ENCODE measurements at regions not wholly inside any gene's neighbourhood (a gene's known extent, or its start where the extent isn't known, plus 50 kb on each side); places are given as distances from the start of the nearest gene placed in this dataset.

GRCh38 chr17:77306048-77306789 lies 165.4 kb downstream of the SEC14L1 start:
- TF ChIP-seq, protein P1, sequence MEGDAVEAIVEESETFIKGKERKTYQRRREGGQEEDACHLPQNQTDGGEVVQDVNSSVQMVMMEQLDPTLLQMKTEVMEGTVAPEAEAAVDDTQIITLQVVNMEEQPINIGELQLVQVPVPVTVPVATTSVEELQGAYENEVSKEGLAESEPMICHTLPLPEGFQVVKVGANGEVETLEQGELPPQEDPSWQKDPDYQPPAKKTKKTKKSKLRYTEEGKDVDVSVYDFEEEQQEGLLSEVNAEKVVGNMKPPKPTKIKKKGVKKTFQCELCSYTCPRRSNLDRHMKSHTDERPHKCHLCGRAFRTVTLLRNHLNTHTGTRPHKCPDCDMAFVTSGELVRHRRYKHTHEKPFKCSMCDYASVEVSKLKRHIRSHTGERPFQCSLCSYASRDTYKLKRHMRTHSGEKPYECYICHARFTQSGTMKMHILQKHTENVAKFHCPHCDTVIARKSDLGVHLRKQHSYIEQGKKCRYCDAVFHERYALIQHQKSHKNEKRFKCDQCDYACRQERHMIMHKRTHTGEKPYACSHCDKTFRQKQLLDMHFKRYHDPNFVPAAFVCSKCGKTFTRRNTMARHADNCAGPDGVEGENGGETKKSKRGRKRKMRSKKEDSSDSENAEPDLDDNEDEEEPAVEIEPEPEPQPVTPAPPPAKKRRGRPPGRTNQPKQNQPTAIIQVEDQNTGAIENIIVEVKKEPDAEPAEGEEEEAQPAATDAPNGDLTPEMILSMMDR (IDR thresholded peaks at IDR 0.05; ENCODE audit: insufficient read depth, low read length, poor library complexity, severe bottlenecking): no peak
- no peak for TF ChIP-seq EZH2phosphoT487 (conservative IDR thresholded peaks at IDR 0.05; ENCODE audit: low read length)
